ENCODE measurements at regions not wholly inside any gene's neighbourhood (a gene's known extent, or its start where the extent isn't known, plus 50 kb on each side); places are given as distances from the start of the nearest gene placed in this dataset.

DNA sequence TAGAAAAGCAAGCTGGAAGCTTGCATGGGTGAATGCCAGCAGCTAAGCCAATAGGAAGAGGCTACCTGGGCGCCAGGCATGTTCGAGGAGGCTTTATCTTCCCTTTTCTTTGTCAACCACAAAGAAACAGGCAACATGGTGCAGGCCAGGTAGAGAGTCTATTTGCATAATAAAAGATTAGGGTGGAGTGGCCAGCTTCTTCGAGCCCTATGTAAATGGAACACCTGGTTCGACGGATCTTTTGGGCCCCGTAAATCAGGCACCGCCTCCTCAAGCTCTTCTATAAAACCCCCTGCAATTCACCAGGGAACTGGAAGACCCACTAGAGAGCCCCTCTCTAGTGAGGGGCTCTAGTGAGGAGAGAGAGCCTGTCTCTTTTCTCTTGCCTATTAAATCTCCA lies 1106.2 kb upstream of the CELF2 start:
- no peak for TF ChIP-seq POLR2A (IDR thresholded peaks at IDR 0.05; ENCODE audit: low read depth, low read length)
- TF ChIP-seq POLR2AphosphoS5 (IDR thresholded peaks at IDR 0.05; ENCODE audit: low read depth, low read length) = no peak
